ENCODE measurements at regions not wholly inside any gene's neighbourhood (a gene's known extent, or its start where the extent isn't known, plus 50 kb on each side); places are given as distances from the start of the nearest gene placed in this dataset.

GRCh38 chrX:51182545-51182944 is 150.1 kb upstream of the NUDT10 start:
- TF ChIP-seq EP300 (IDR thresholded peaks at IDR 0.05) (no peak), CTCF (IDR thresholded peaks at IDR 0.05) (no peak)

All from suprapubic skin (tissue), 3 donors.